ENCODE measurements at regions not wholly inside any gene's neighbourhood (a gene's known extent, or its start where the extent isn't known, plus 50 kb on each side); places are given as distances from the start of the nearest gene placed in this dataset.

DNA sequence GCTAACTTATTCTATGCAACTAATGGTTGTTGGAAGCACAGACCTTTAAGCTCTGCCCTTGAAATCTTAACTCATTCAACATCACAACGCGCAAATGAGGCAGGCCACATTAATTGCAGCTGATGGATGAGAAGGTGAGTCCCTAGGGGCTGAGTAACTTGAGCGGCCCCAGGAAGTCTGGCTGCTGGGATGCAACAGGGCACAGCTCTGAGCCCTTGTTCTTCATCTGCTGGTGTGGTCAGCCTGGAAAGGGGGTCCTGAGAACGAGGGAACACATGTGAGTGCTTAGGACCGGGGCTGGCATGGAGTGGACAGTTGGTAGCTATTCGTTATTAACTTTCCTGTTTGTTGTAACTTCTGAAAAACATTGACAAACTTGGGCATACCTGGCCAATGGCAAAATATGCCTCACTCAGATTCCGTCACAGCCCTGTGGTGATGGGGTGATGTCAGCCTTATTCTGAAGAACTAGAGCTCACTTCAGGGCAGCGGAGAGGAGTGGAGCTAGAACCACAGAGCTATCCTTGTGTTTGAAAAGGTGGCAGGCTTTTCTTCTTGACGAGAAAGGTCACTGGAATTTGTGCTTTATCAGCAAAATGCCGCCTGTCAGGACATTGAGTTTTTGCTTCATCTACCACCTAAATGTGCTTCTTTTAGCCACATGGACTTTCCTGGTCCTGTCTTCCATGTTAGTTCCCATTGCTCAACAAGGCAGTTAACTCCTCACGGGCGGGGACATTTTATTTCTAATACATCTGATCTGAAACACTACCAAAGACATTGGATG is 145.9 kb upstream of the FHL2 start:
- no peak for TF ChIP-seq FOXP2 (optimal IDR thresholded peaks at IDR 0.05; ENCODE audit: control extremely low read depth, extremely low read length, insufficient read depth)
- no peak for TF ChIP-seq EZH2 (IDR thresholded peaks at IDR 0.05)

Measured in SK-N-MC (cell line).